ENCODE measurements at regions not wholly inside any gene's neighbourhood (a gene's known extent, or its start where the extent isn't known, plus 50 kb on each side); places are given as distances from the start of the nearest gene placed in this dataset.
"Not testable (repeated sequence)": the region's sequence is repeated elsewhere in the genome, so short reads cannot be mapped to it uniquely, and the experiment has no call there.

- in situ Hi-C loops (cut with HindIII; ENCODE audit: low sequenced_read_pairs) = no loop called here
Measured at GRCh38 chr10:2813693-2814092, 253.7 kb upstream of the PFKP start.

- in situ Hi-C loops (cut with HindIII; ENCODE audit: low sequenced_read_pairs) = no loop called here
Measured at GRCh38 chr10:2813286-2813685, 254.1 kb upstream of the PFKP start.

DNA sequence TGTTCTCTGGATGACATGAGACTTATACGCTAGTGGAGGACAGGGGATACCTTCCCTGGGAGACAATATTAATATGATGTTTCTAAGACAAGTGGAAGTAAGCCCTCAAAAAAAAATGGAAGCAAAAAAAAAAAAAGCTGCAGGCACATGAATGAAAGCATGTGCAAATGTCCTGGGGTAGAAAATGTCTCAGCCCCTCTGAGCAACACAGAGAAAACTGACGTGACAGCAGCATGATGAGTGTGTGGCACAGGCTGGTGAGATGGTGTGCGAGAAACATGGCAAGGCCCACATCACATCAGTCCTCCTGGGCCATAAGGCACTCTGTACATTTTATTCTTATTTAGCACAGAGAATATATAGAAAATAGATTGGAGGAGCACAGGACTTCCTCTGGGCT, 254.7 kb upstream of the PFKP start:
- in situ Hi-C loops (cut with HindIII; ENCODE audit: low sequenced_read_pairs) = no loop called here

DNA sequence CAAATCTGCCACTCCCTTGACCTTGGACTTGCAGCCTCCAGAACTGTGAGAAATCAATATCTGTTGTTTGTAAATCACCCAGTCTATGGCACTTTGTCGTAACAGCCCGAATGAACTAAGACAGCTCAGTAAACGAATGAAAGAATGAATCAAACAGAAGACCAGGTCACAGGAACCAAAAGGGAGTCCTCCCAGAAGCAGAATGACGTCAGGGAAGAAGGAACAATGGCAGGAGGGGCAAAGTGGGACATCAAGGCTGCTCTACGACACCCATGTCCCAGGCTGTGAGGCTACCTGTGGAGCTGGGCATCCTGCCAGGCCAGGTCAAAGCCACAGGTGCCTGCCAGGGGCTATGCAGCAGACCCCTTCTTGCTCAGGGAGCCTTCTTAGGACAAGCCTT, 267.2 kb upstream of the PFKP start:
- in situ Hi-C loops (cut with HindIII; ENCODE audit: low sequenced_read_pairs) = no loop called here

DNA sequence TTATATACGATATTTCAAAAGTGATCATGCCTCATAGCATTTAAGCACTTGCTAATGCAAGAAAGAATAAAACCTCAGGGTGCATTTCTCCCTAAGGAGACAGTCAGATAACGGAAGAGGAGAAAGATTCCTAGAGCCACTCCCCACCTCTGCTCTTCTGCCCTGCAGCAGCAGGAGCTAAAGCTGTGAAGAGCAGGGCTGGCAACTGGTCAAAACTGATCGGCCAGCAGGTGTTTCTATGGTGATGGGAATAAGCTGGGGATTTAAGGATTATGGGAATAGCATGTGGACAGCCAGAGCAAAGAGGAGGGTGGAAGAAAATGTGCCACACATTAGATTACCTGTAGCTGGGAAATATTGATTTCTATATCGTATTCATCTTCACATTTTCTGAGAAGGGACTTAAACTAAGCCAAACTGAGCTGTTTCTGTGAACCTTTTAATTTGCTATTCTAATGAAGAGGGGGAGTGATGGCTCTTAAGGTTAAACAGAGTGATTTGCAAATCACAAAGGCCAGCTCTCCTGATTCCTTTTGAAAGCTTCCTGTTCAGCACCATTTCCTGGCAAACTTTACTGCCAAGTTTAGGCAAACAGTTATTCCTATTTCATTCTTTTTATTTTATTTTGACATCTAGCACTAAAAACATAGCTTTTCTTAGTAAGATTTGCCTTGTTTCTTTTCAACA, 268.9 kb upstream of the PFKP start:
- in situ Hi-C loops (cut with HindIII; ENCODE audit: low sequenced_read_pairs) = no loop called here

DNA sequence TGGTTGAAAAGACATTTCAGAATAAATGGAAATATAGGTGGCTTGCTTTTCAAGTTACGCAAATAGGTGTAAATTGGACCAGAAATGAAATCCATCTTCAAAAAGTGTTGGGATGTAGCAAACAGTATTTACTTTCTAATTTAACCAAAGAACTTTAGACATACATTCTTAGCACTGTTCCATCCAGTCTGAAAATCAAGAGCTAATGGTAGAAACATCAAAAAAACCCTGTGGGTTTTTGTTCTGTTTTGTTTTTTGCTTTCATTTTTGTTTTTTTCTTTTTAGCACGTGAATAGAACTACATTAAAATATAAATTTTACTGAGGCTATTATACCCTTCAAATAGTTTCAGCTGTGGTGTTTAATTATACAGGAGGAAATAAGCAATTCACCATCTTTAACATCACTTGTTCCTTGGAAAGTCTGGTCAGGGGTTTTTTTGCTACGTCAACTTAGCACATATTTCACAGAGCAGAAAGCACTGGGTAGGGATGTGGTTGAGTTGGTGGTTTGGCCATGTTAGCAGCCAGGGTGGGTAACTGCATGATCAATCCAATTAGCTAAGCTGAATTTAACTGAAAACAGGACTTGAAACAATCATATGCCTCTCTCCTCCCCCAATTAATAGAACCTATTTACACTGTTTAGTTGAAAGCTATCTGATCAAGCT, 275.4 kb upstream of the PFKP start:
- in situ Hi-C loops (cut with HindIII; ENCODE audit: low sequenced_read_pairs) = loop anchor here (5.0 kb wide), 1 partner anchor 45 kb away; no protein-coding TSS in a partner anchor

GRCh38 chr10:2790396-2791188, 276.8 kb upstream of the PFKP start:
- in situ Hi-C loops (cut with HindIII; ENCODE audit: low sequenced_read_pairs) = loop anchor here (5.0 kb wide), 1 partner anchor 47 kb away; no protein-coding TSS in a partner anchor

DNA sequence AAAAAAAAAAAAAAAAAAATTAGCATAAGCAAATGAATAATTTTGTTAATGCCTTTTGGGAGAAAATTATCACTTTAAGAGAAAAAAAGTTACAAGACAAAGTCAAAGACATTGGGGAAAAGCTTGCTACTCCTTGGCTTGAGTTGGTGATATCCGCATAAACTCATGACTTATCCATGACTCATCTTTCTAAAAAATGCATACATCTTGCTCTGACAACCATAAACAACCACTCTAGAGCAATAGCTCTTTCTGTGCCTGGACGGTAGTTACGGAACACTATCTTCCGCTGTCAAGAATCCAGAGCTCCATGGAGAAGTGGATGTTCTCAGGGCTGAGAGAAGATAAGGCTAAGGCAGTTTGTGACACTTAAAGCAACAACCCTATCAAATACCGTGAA, 281.1 kb upstream of the PFKP start:
- in situ Hi-C loops (cut with HindIII; ENCODE audit: low sequenced_read_pairs) = no loop called here

DNA sequence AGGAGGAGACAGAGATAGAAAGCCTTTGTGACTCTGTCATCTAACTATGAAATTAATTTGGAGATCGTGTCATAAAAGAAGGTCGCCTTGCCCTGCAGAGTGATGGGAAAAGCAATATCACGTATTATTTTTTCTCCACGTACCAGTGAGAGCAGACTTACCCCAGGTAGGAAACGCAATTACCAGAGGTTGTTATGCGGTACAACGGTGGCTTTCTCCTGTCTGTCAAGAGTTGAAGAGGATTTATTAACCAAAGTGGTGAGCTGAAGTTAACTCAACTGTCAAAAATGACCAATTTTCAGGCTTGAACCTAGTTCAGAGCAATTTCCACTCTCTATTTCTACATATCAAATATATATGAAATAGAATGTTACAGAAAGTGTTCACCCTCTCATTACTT, 282.6 kb upstream of the PFKP start:
- in situ Hi-C loops (cut with HindIII; ENCODE audit: low sequenced_read_pairs) = no loop called here

DNA sequence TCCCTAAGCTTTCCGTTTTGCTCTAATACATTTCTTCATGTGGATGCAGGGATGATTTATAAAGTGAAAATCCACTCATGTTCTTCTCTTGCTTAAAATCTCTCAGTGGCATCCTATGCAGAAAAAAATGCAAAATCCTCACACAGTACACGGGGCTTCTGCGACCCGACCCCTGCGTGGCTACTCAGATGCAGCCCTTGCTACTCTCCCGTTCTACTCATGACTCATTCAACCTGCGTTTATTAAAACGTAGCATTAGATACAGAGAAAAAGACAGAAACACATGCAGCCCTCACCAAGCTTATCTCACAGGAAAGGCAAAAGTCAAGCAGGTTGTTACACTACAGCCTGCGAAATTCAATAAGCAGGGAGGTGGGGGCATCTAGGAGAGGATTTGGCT, 284.4 kb upstream of the PFKP start:
- in situ Hi-C loops (cut with HindIII; ENCODE audit: low sequenced_read_pairs) = no loop called here

GRCh38 chr10:2782265-2782664, 285.1 kb upstream of the PFKP start:
- in situ Hi-C loops (cut with HindIII; ENCODE audit: low sequenced_read_pairs) = no loop called here

DNA sequence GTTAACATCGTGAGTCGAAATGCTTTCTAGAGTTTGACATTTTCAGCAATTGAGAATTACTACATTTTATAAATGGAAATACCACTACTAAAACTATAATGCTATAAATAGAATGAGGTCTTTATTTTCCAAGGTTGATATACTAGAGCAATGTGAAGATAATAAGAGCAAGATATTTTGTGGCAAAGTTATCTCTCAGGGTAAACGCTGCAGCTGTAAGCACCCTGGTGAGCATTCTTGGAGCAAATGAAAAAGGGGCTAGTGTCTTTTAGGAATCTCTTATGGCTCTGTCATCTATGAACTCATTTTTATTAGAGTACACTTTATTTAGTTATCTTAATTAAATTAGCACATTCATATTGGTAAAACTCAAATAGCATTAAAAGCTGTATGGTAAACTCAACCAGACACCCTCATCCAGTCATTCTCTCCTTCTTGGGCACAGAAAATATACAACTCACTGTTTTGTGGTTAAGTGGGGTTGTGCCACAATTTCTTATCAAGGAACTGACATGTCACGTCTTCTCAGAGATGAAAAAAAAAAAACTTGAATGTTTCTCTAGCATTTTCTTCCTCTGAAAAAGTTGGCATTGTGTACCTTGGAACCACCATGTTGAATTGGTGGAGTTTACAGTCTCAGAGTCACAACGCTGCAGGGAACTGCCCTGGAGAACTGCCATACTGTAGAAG, 289.5 kb upstream of the PFKP start:
- in situ Hi-C loops (cut with HindIII; ENCODE audit: low sequenced_read_pairs) = no loop called here

GRCh38 chr10:2772816-2773631, 294.3 kb upstream of the PFKP start:
- in situ Hi-C loops (cut with HindIII; ENCODE audit: low sequenced_read_pairs) = no loop called here

DNA sequence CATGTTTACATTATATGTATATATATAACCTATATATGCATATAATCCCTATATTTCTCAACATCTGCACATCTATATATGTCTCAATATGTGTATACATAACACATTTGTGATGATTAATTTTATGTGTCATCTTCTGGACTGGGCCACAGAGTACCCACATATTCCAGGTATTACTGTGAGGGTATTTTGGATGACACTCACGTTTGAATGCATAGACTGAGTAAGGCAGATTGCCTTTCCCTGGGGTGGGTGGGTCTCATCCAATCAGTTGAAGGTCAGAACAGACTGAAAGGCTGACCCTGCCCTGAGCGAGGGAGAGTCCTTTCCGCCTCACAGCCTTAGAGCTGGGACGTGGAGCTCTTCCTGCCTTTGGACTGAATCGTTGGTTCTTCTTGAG, 295.2 kb upstream of the PFKP start:
- in situ Hi-C loops (cut with HindIII; ENCODE audit: low sequenced_read_pairs) = no loop called here

DNA sequence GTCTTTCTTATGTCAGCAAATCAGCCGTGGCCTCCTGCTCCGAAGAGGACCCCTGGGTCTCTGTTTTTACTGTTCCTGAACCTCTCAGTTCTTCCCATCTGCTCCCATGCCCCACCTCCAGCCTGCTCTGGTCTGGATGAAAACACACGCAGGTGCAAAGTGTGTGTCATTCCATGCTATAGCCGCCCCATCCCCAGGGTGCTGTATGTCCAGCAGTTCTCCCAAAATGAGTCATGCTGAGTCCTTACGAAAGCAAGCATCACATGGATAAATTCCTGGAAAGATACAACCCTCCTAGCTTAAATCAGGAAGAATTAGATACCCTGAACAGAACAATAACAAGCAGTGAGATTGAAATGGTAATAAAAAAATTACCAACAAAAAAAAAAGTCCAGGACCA, 300.1 kb upstream of the PFKP start:
- in situ Hi-C loops (cut with HindIII; ENCODE audit: low sequenced_read_pairs) = not testable (repeated sequence)

DNA sequence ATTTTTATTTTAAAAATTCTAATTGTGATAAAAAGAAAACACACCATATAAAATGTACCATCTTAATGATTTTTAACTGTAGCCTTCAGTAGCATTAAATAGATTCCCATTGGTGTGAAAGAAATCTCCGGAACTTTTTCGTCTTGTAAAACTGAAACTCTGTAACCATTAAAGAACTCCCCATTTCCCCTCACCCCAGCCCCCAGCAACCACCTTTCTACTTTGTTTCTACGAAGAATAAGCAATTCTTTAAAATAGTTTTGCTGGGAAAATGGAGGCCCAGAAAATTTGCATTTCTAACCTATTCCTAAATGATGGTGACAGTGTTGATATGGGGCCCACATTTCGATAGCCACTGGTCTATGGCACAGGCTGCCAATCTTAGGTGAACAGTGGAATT, 305.4 kb upstream of the PFKP start:
- in situ Hi-C loops (cut with HindIII; ENCODE audit: low sequenced_read_pairs) = no loop called here

DNA sequence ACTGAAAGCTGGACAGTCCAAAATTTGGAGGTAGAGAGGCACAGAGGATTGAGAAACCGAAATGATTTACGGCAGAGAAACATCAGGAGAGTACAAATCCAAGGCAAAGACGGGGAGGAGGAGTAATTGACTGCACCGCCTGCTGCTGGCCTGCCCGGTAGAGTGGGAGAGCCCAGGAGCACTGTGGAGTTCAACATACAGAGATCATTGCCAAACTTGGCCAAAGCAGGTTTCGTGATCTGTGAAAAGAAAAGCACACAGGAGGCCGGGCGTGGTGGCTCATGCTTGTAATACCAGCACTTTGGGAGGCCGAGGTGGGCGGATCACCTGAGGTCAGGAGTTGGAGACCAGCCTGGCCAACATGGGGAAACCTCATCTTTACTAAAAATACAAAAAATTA, 306.0 kb upstream of the PFKP start:
- in situ Hi-C loops (cut with HindIII; ENCODE audit: low sequenced_read_pairs) = no loop called here

DNA sequence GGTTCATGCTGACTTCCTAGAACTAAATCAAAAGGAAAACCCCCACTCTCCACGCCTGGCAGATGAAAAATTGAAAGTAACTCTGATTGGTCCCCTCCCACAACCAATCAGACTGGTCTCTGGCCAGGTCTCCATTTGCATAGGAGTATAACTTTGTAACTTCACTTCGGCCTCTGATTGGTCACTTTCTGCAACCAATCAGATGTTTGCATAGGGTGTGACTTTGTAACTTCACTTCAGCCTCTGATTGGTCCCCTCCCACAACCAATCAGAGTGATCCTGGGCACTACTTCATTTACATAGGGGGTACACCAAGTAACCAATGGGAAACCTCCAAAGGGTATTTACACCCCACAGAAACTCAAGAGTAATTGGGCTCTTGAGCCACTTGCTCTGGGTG, 306.6 kb upstream of the PFKP start:
- in situ Hi-C loops (cut with HindIII; ENCODE audit: low sequenced_read_pairs) = no loop called here

GRCh38 chr10:2759233-2759632, 308.1 kb upstream of the PFKP start:
- in situ Hi-C loops (cut with HindIII; ENCODE audit: low sequenced_read_pairs) = no loop called here

DNA sequence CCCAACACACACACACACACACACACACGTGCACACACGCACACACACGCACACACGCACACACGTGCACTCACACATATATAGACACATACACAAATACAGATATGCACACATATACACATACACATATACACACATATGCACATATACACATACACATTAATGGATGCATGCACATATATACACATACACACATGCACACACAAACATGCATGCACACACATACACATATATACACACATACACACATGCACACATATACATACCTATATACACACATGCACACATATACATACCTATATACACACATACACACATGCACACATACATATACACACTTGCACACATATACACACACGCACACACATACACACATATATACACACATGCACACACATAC, 312.4 kb upstream of the PFKP start:
- in situ Hi-C loops (cut with HindIII; ENCODE audit: low sequenced_read_pairs) = no loop called here

- in situ Hi-C loops (cut with HindIII; ENCODE audit: low sequenced_read_pairs) = no loop called here
Measured at GRCh38 chr10:2748287-2748686, 319.1 kb upstream of the PFKP start.
